ENCODE measurements at regions not wholly inside any gene's neighbourhood (a gene's known extent, or its start where the extent isn't known, plus 50 kb on each side); places are given as distances from the start of the nearest gene placed in this dataset.

DNA sequence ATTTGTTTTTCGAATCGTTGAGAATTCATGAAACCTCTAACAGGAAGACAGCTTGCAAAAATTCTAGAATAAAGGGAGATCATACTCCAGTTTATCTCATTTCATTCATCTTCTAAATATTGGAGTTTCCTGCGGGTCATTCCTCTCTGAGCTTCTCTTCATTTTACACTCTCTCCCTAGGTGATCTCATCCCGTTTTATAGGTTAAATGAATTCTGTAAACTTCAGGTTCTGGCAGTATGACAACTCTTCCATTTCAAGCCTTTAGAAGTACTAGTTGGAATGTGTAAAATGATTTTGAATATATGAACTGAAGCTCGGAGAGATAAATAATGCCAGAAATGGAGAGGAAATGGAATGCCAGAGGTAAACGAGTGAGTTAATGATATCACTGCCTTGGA is 312.4 kb downstream of the METTL4 start (continued):
- no peak for TF ChIP-seq POU6F1 (CRISPR knock-in tag; IDR thresholded peaks at IDR 0.05; ENCODE audit: borderline replicate concordance, low read depth)
- TF ChIP-seq, protein P1, sequence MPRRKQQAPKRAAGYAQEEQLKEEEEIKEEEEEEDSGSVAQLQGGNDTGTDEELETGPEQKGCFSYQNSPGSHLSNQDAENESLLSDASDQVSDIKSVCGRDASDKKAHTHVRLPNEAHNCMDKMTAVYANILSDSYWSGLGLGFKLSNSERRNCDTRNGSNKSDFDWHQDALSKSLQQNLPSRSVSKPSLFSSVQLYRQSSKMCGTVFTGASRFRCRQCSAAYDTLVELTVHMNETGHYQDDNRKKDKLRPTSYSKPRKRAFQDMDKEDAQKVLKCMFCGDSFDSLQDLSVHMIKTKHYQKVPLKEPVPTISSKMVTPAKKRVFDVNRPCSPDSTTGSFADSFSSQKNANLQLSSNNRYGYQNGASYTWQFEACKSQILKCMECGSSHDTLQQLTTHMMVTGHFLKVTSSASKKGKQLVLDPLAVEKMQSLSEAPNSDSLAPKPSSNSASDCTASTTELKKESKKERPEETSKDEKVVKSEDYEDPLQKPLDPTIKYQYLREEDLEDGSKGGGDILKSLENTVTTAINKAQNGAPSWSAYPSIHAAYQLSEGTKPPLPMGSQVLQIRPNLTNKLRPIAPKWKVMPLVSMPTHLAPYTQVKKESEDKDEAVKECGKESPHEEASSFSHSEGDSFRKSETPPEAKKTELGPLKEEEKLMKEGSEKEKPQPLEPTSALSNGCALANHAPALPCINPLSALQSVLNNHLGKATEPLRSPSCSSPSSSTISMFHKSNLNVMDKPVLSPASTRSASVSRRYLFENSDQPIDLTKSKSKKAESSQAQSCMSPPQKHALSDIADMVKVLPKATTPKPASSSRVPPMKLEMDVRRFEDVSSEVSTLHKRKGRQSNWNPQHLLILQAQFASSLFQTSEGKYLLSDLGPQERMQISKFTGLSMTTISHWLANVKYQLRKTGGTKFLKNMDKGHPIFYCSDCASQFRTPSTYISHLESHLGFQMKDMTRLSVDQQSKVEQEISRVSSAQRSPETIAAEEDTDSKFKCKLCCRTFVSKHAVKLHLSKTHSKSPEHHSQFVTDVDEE (CRISPR knock-in tag; IDR thresholded peaks at IDR 0.05) = no peak
- TF ChIP-seq, protein P2, sequence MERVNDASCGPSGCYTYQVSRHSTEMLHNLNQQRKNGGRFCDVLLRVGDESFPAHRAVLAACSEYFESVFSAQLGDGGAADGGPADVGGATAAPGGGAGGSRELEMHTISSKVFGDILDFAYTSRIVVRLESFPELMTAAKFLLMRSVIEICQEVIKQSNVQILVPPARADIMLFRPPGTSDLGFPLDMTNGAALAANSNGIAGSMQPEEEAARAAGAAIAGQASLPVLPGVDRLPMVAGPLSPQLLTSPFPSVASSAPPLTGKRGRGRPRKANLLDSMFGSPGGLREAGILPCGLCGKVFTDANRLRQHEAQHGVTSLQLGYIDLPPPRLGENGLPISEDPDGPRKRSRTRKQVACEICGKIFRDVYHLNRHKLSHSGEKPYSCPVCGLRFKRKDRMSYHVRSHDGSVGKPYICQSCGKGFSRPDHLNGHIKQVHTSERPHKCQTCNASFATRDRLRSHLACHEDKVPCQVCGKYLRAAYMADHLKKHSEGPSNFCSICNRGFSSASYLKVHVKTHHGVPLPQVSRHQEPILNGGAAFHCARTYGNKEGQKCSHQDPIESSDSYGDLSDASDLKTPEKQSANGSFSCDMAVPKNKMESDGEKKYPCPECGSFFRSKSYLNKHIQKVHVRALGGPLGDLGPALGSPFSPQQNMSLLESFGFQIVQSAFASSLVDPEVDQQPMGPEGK (CRISPR knock-in tag; IDR thresholded peaks at IDR 0.05; ENCODE audit: borderline replicate concordance) = no peak

DNA sequence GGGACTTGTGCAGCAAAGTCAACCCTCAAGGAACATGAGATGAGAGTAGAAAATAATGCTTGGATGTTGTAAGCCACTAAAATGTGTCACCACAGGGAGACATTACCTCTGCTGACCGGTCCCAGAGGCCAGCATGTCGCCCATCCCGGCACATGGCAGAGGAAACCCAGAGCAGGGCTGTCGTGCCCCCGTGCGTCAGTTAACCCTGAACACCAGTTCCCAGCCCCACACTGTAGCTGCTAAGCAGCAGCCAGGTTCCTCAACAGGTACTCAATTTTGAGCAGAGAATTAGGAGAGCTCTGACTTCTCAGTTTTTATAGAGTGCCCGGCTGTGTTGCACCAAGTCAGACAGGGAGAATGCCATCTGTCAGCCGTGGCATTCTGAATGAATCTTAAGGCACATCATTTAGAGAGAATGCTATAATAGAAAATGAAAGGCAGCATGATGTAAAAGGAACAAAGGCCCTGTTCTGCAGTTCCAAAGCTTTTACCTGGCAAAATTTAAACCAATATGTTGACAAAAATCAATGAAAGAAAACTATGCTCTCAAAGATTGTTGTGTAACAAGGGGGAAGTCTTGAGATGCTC is 307.9 kb downstream of the METTL4 start:
- ATAC-seq = no peak
- TF ChIP-seq PPARA (CRISPR knock-in tag; IDR thresholded peaks at IDR 0.05; ENCODE audit: borderline replicate concordance) (no peak), ZNF8 (CRISPR knock-in tag; IDR thresholded peaks at IDR 0.05) (no peak), ZNF70 (CRISPR knock-in tag; IDR thresholded peaks at IDR 0.05) (no peak), GLIS3 (CRISPR knock-in tag; IDR thresholded peaks at IDR 0.05) (no peak), ESRRG (CRISPR knock-in tag; IDR thresholded peaks at IDR 0.05) (no peak), BACH2 (CRISPR knock-in tag; IDR thresholded peaks at IDR 0.05; ENCODE audit: borderline replicate concordance) (no peak), ZNF565 (CRISPR knock-in tag; conservative IDR thresholded peaks at IDR 0.05; ENCODE audit: low read depth) (no peak), ZFP30 (CRISPR knock-in tag; IDR thresholded peaks at IDR 0.05) (no peak), ISL1 (CRISPR knock-in tag; IDR thresholded peaks at IDR 0.05) (no peak), SNAI2 (CRISPR knock-in tag; IDR thresholded peaks at IDR 0.05) (no peak), RARB (CRISPR knock-in tag; IDR thresholded peaks at IDR 0.05) (no peak), OSR1 (CRISPR knock-in tag; IDR thresholded peaks at IDR 0.05) (no peak), ARNTL (CRISPR knock-in tag; IDR thresholded peaks at IDR 0.05; ENCODE audit: borderline replicate concordance, low read depth) (no peak), ZC3H10 (CRISPR knock-in tag; IDR thresholded peaks at IDR 0.05) (no peak), TOX (CRISPR knock-in tag; IDR thresholded peaks at IDR 0.05; ENCODE audit: borderline replicate concordance) (no peak), ZFP3 (CRISPR knock-in tag; IDR thresholded peaks at IDR 0.05) (no peak)
- TF ChIP-seq, protein P2 (CRISPR knock-in tag; IDR thresholded peaks at IDR 0.05; ENCODE audit: borderline replicate concordance) = no peak
- TF ChIP-seq, protein P3, sequence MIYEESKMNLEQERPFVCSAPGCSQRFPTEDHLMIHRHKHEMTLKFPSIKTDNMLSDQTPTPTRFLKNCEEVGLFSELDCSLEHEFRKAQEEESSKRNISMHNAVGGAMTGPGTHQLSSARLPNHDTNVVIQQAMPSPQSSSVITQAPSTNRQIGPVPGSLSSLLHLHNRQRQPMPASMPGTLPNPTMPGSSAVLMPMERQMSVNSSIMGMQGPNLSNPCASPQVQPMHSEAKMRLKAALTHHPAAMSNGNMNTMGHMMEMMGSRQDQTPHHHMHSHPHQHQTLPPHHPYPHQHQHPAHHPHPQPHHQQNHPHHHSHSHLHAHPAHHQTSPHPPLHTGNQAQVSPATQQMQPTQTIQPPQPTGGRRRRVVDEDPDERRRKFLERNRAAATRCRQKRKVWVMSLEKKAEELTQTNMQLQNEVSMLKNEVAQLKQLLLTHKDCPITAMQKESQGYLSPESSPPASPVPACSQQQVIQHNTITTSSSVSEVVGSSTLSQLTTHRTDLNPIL (CRISPR knock-in tag; IDR thresholded peaks at IDR 0.05; ENCODE audit: low read depth) = no peak
- TF ChIP-seq, protein P1 (CRISPR knock-in tag; IDR thresholded peaks at IDR 0.05) = no peak

Data from SK-N-SH treated with all-trans-retinoic acid at 6 μM for 48 hours (cell line).